ENCODE measurements at regions not wholly inside any gene's neighbourhood (a gene's known extent, or its start where the extent isn't known, plus 50 kb on each side); places are given as distances from the start of the nearest gene placed in this dataset.

- TF ChIP-seq EZH2 (IDR thresholded peaks at IDR 0.05; ENCODE audit: insufficient read depth, low read length) = no peak
- no peak for TF ChIP-seq CTCF (IDR thresholded peaks at IDR 0.05; ENCODE audit: insufficient read depth, low read depth, low read length)
Observed at GRCh38 chr21:27333096-27333495, 366.2 kb upstream of the ADAMTS5 start.
